Brain microvascular endothelial cell (primary cell): ENCODE measurements at regions not wholly inside any gene's neighbourhood (a gene's known extent, or its start where the extent isn't known, plus 50 kb on each side); places are given as distances from the start of the nearest gene placed in this dataset.

ENCODE experiments used
- DNase-seq: peaks from one replicate; pipeline ENCODE4 v3.0.0-alpha.2; 2020
- H3K27ac ChIP-seq: fragments of 250-450 bp; sonication (Bioruptor Pico); 2 replicates; pipeline ENCODE4 v1.5.1; 2020; ENCODE audit warnings: mild to moderate bottlenecking, moderate library complexity
- H3K27me3 ChIP-seq: fragments of 250-450 bp; sonication (Bioruptor Pico); replicated peaks from 2 replicates; pipeline ENCODE4 v1.5.1; 2020; ENCODE audit warnings: mild to moderate bottlenecking
- H3K36me3 ChIP-seq: fragments of 250-450 bp; sonication (Bioruptor Pico); replicated peaks from 2 replicates; pipeline ENCODE4 v1.5.1; 2020; ENCODE audit warnings: mild to moderate bottlenecking
- H3K4me3 ChIP-seq: 2 replicates; pipeline ENCODE4 v1.5.1; 2011; ENCODE audit warnings: low read depth, mild to moderate bottlenecking, control low read depth, low read length, moderate library complexity
- in situ Hi-C: cut with HindIII; loops from 2 replicates; pipeline ENCODE4 v1.10.0; 2017; ENCODE audit warnings: low sequenced_read_pairs, low pct_ligation_motif_present
- TF ChIP-seq, protein P1 (sequence below): IDR thresholded peaks from 2 replicates; pipeline ENCODE4 v1.5.1; 2011; ENCODE audit warnings: low read depth, mild to moderate bottlenecking, moderate library complexity, low read length, control low read depth, inconsistent platforms; ENCODE audit errors: missing control alignments

DNA sequence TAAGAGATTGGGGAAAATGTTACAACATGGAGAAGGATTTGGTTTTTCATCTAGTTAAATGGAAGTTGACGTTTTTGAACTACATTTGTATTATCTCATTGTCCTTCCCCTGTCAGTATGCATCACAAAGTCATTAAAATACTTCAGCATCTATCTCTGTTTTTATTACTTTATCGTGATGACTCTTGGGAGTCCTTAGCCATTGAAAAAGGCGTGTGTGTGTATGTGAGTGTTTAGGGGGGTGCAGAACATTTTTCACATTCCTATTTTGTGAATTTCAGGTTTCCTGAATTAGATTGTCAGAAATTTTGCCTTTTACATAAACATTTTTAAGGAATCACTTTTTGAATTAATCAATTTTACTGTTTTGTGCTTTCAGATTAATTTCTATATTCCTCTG lies 360.6 kb upstream of the SGO1 start:
- Histone ChIP-seq H3K27me3 (no peaks in the 10 kb centered on the region), H3K4me3 (no peak overlapping the region), H3K27ac (no peak overlapping the region), H3K36me3 (no peaks in the 10 kb centered on the region)
- TF ChIP-seq, protein P1, sequence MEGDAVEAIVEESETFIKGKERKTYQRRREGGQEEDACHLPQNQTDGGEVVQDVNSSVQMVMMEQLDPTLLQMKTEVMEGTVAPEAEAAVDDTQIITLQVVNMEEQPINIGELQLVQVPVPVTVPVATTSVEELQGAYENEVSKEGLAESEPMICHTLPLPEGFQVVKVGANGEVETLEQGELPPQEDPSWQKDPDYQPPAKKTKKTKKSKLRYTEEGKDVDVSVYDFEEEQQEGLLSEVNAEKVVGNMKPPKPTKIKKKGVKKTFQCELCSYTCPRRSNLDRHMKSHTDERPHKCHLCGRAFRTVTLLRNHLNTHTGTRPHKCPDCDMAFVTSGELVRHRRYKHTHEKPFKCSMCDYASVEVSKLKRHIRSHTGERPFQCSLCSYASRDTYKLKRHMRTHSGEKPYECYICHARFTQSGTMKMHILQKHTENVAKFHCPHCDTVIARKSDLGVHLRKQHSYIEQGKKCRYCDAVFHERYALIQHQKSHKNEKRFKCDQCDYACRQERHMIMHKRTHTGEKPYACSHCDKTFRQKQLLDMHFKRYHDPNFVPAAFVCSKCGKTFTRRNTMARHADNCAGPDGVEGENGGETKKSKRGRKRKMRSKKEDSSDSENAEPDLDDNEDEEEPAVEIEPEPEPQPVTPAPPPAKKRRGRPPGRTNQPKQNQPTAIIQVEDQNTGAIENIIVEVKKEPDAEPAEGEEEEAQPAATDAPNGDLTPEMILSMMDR, result no peak
- in situ Hi-C loops, result no loop called here
- DNase-seq, result peak; percentile 10

DNA sequence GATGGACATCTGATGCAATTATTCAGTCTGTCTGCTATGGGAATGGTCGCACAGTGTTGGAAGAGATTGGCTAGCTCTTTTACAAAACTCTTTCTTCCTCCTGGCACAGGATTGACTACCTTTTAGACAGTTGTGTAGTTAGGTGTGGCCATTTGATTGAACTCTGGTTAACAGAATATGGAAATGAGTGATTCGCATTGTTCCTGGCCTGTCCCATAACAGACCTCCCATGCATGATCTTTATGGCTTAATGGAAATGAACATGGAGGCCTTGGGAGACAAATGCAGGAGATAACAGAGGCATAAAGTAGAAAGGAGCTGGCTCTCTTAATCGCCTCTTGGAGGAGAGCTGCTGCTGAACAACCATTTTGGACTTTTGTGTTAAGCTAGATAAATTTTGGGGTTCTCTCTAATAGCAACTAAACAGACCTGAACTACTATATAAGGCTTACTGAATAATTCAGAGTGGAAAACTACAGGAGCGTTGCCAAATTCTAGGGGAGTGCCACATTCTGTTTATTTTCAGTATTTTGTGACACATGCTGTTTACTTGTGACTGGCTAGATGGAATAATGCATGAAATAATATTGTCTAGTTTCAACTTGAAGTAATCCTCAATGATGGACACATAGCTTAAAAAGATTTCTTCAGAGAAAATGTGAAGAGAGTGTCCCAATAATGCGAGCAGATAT lies 357.7 kb upstream of the SGO1 start:
- DNase-seq, result no peak
- in situ Hi-C loops, result no loop called here
- H3K36me3 ChIP-seq, result no peaks in the 10 kb centered on the region
- no peak overlapping the region for H3K27ac ChIP-seq
- H3K27me3 ChIP-seq, result no peaks in the 10 kb centered on the region
- H3K4me3 ChIP-seq, result no peak overlapping the region
- TF ChIP-seq, protein P1, result no peak

DNA sequence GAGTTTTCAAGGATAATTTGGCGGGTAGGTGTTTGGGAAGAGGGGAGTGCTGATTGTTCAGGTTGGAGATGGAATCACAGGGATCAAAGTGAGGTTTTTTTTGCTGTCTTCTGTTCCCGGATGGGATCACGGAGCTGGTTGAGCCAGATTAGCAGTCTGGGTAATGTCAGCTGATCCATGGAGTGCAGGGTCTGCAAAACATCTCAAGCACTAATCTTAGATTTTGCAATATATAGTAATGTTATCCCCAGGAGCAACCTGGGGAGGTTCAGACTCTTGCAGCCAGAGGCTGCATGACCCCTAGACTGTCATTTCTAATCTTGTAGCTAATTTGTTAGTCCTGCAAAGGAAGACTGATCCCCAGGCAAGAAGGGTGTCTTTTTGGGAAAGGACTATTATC lies 354.1 kb upstream of the SGO1 start:
- Histone ChIP-seq H3K27me3 (no peaks in the 10 kb centered on the region), H3K4me3 (no peak overlapping the region), H3K36me3 (no peaks in the 10 kb centered on the region), H3K27ac (no peak overlapping the region)
- in situ Hi-C loops, result no loop called here
- TF ChIP-seq, protein P1, result no peak
- no peak for DNase-seq

DNA sequence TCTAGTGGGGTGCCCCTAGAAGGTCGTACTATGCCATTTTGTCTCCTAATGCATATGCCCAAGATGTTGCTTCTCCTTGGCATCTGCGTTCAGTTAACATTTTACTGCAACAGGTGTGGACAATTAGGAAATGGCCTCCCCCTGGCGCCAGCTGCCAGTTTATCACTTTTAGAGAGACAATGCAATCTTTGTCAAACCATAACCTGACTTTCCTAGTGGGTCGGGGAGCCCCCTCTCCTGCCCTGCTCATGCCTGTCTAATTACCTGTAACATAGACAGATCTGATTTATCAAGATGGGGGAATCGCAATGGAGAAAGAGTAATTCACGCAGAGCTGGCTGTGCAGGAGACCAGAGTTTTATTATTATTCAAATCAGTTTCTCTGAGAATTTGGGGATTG lies 353.7 kb upstream of the SGO1 start:
- Histone ChIP-seq H3K27me3 (no peaks in the 10 kb centered on the region), H3K4me3 (no peak overlapping the region), H3K27ac (no peak overlapping the region), H3K36me3 (no peaks in the 10 kb centered on the region)
- in situ Hi-C loops, result no loop called here
- no peak for DNase-seq
- TF ChIP-seq, protein P1, result no peak

DNA sequence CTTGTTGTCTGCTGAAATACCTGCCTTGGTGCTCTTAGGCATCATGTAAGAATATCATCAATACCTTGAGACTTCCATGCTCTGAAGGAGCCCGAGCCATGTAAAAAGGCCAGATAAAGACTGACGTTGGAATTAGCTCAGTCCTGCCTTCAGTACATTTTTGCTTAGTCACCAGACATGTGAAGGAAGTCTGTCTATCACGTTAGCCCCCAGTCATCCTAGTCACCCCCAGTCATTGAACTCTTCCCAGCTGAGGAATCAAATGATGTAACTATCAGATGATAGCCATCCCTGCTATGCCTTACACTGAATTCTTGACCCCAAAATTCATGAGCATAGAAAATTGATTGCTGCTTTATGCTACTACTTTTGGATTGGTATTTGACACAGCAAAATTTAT lies 351.2 kb upstream of the SGO1 start:
- DNase-seq, result peak; percentile 77
- TF ChIP-seq, protein P1, result no peak
- H3K36me3 ChIP-seq, result no peaks in the 10 kb centered on the region
- no peak overlapping the region for H3K4me3 ChIP-seq
- H3K27me3 ChIP-seq, result no peaks in the 10 kb centered on the region
- in situ Hi-C loops, result no loop called here
- peak overlapping the region; percentile 26 for H3K27ac ChIP-seq

DNA sequence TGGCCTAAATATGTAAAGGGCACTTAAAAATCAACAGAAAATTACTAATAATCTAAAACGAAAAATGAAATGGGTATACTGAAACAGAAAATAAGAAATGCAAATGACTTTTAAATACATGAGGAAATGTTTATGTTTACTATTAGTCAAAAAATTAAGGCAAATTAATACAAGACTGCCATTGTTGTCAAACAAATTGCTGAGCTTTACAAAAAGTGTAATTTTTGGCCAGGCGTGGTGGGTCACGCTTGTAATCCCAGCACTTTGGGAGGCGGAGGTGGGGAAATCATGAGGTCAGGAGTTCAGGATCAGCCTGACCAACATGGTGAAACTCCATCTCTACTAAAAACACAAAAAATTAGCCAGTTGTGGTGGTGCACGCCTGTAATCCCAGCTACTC lies 343.9 kb upstream of the SGO1 start:
- TF ChIP-seq, protein P1, result no peak
- Histone ChIP-seq H3K27ac (no peak overlapping the region), H3K4me3 (no peak overlapping the region), H3K36me3 (no peaks in the 10 kb centered on the region), H3K27me3 (no peaks in the 10 kb centered on the region)
- DNase-seq, result no peak
- in situ Hi-C loops, result no loop called here
